ENCODE measurements at regions not wholly inside any gene's neighbourhood (a gene's known extent, or its start where the extent isn't known, plus 50 kb on each side); places are given as distances from the start of the nearest gene placed in this dataset.

- no peak for DNase-seq (ENCODE audit: low read depth)
- TF ChIP-seq CTCF (IDR thresholded peaks at IDR 0.05; ENCODE audit: low read depth, low read length): no peak
- no peak for TF ChIP-seq POLR2A (IDR thresholded peaks at IDR 0.05; ENCODE audit: extremely low read depth, insufficient read length)
- TF ChIP-seq MYC (IDR thresholded peaks at IDR 0.05; ENCODE audit: low read depth, low read length): no peak
- TF ChIP-seq MAX (IDR thresholded peaks at IDR 0.05; ENCODE audit: low read depth, low read length): no peak
- no peak overlapping the region for H3K4me3 ChIP-seq (ENCODE audit: low read depth, low read length)
These were observed 221.8 kb upstream of the PACRGL start for GRCh38 chr4:20478412-20478811.

GRCh38 chr4:20480165-20480947 is 219.9 kb upstream of the PACRGL start:
- TF ChIP-seq MYC (IDR thresholded peaks at IDR 0.05; ENCODE audit: low read depth, low read length) (no peak), POLR2A (IDR thresholded peaks at IDR 0.05; ENCODE audit: extremely low read depth, insufficient read length) (no peak), CTCF (IDR thresholded peaks at IDR 0.05; ENCODE audit: low read depth, low read length) (no peak), MAX (IDR thresholded peaks at IDR 0.05; ENCODE audit: low read depth, low read length) (no peak)
- no peak overlapping the region for H3K4me3 ChIP-seq (ENCODE audit: low read depth, low read length)
- DNase-seq (ENCODE audit: low read depth): no peak

DNA sequence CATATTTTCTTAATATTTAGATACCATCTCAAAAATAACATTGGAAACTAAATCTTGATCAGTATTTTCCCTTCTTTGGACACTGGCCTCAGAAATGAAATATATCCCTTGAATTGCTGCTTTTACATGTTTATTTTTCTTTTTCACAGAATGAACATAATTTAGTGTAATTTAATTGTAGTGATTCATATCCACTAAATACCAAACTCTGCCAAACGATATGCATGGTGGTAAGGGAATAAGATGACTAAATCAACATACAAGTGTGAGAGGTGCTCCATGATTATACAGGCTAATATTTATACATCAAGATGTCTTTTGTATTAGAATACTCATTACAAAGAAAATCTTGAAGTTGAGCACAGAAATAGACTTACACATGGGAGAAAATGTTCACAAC is 216.8 kb upstream of the PACRGL start:
- no peak for DNase-seq (ENCODE audit: low read depth)
- TF ChIP-seq MYC (IDR thresholded peaks at IDR 0.05; ENCODE audit: low read depth, low read length) (no peak), MAX (IDR thresholded peaks at IDR 0.05; ENCODE audit: low read depth, low read length) (no peak), POLR2A (IDR thresholded peaks at IDR 0.05; ENCODE audit: extremely low read depth, insufficient read length) (no peak), CTCF (IDR thresholded peaks at IDR 0.05; ENCODE audit: low read depth, low read length) (no peak)
- no peak overlapping the region for H3K4me3 ChIP-seq (ENCODE audit: low read depth, low read length)

GRCh38 chr4:20486433-20486832 is 213.8 kb upstream of the PACRGL start:
- no peak overlapping the region for H3K4me3 ChIP-seq (ENCODE audit: low read depth, low read length)
- TF ChIP-seq POLR2A (IDR thresholded peaks at IDR 0.05; ENCODE audit: extremely low read depth, insufficient read length) (no peak), MYC (IDR thresholded peaks at IDR 0.05; ENCODE audit: low read depth, low read length) (no peak), MAX (IDR thresholded peaks at IDR 0.05; ENCODE audit: low read depth, low read length) (no peak), CTCF (IDR thresholded peaks at IDR 0.05; ENCODE audit: low read depth, low read length) (no peak)
- no peak for DNase-seq (ENCODE audit: low read depth)

DNA sequence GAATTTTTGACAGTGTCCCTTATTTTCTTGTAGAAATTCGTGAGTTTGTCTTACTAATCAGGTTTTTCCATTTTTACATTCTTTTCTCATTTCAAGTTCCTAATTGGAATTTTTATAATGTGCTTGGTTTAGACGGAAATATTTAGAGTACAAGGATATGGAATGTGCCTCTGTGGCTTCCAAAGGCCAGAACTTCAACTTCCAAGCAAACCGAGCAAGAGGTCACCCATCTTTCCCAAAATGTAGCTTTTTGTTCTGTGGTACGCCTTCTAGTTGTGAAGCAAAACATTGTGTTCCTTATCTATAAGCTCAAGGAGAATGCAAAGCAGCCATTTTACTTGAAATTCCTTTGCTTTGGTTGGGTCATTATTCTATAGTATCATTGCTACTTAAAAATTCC is 212.8 kb upstream of the PACRGL start:
- TF ChIP-seq CTCF (IDR thresholded peaks at IDR 0.05; ENCODE audit: low read depth, low read length) (no peak), POLR2A (IDR thresholded peaks at IDR 0.05; ENCODE audit: extremely low read depth, insufficient read length) (no peak), MAX (IDR thresholded peaks at IDR 0.05; ENCODE audit: low read depth, low read length) (no peak), MYC (IDR thresholded peaks at IDR 0.05; ENCODE audit: low read depth, low read length) (no peak)
- DNase-seq (ENCODE audit: low read depth): no peak
- no peak overlapping the region for H3K4me3 ChIP-seq (ENCODE audit: low read depth, low read length)
